Tibial artery (tissue), 4 donors: ENCODE measurements at regions not wholly inside any gene's neighbourhood (a gene's known extent, or its start where the extent isn't known, plus 50 kb on each side); places are given as distances from the start of the nearest gene placed in this dataset.

Experiments used
- DNase-seq, 2 donors: peaks; one replicate each; pipeline ENCODE4 v3.0.0-alpha.2; 2019
- H3K27ac ChIP-seq, 2 donors: fragments of 200-600 bp; sonication (generic) in 1 of 2; 1 replicate in 1 of 2; 2 replicates in 1 of 2; pipeline ENCODE4 v1.5.1; 2018 to 2019; ENCODE audit warnings: mild to moderate bottlenecking in 1 of 2
- H3K27me3 ChIP-seq, 2 donors: fragments of 200-600 bp; sonication (generic) in 1 of 2; one replicate each; pipeline versions ENCODE4 v1.5.1 to v1.6.0; 2016 to 2019
- H3K36me3 ChIP-seq, 3 donors: fragments of 200-600 bp; sonication (generic) in 2 of 3; one replicate each; pipeline ENCODE4 v1.5.1; 2016 to 2019; ENCODE audit warnings: mild to moderate bottlenecking in 2 of 3
- H3K4me1 ChIP-seq, 4 donors: fragments of 200-600 bp; sonication (generic) in 2 of 4; 1 replicate in 3 of 4; 2 replicates in 1 of 4; pipeline ENCODE4 v1.5.1; 2016 to 2019
- H3K4me3 ChIP-seq, 2 donors: fragments of 200-600 bp; sonication (generic) in 1 of 2; 1 replicate in 1 of 2; 2 replicates in 1 of 2; pipeline ENCODE4 v1.5.1; 2018 to 2019; ENCODE audit warnings: mild to moderate bottlenecking in 2 of 2
- H3K9me3 ChIP-seq, 3 donors: fragments of 200-600 bp; sonication (generic) in 1 of 3; one replicate each; pipeline ENCODE4 v1.5.1; 2016 to 2019
- CTCF ChIP-seq, 2 experiments: fragments of 200-600 bp in 1 of 2; fragments of 450-650 bp in 1 of 2; IDR thresholded peaks; one replicate each; pipeline ENCODE4 v1.5.1; 2017 to 2019; ENCODE audit warnings: antibody characterized with exemption in 2 of 2, mild to moderate bottlenecking in 1 of 2, moderate library complexity in 1 of 2
- intact Hi-C: fragments of 100-400 bp; cut with DNase I; formaldehyde crosslinking; loops from one replicate; pipeline ENCODE4 v1.15.0; 2023; ENCODE audit warnings: low total_unique reads

GRCh38 chr13:34561033-34561432 lies 381.0 kb upstream of the NBEA start:
- DNase-seq = no peak
- no peak for TF ChIP-seq CTCF (IDR thresholded peaks at IDR 0.05)
- intact Hi-C loops = no loop called here
- Histone ChIP-seq H3K27me3 (no peaks in the 10 kb centered on the region), H3K27ac (no peak overlapping the region), H3K9me3 (no peaks in the 10 kb centered on the region), H3K4me3 (no peak overlapping the region), H3K36me3 (no peaks in the 10 kb centered on the region), H3K4me1 (no peaks in the 10 kb centered on the region)

- no peak overlapping the region for H3K27ac ChIP-seq
- no peak for DNase-seq
- peaks cover 0 to 4% (median 0%) of the 10 kb centered on the region in 4 donors for H3K4me1 ChIP-seq
- no peak for TF ChIP-seq CTCF (IDR thresholded peaks at IDR 0.05)
- intact Hi-C loops = no loop called here
- no peaks in the 10 kb centered on the region for H3K27me3 ChIP-seq
- H3K9me3 ChIP-seq = no peaks in the 10 kb centered on the region
- no peak overlapping the region for H3K4me3 ChIP-seq
- no peaks in the 10 kb centered on the region for H3K36me3 ChIP-seq
These were observed 374.5 kb upstream of the NBEA start for GRCh38 chr13:34567597-34567996.

GRCh38 chr13:34570698-34571353 lies 371.2 kb upstream of the NBEA start:
- Histone ChIP-seq H3K9me3 (no peaks in the 10 kb centered on the region), H3K27me3 (no peaks in the 10 kb centered on the region), H3K36me3 (no peaks in the 10 kb centered on the region), H3K4me3 (no peak overlapping the region), H3K4me1 (peaks cover 0 to 4% (median 0%) of the 10 kb centered on the region in 4 donors), H3K27ac (no peak overlapping the region)
- DNase-seq = no peak
- intact Hi-C loops = no loop called here
- no peak for TF ChIP-seq CTCF (IDR thresholded peaks at IDR 0.05)

GRCh38 chr13:34571716-34572115 lies 370.4 kb upstream of the NBEA start:
- no peak for TF ChIP-seq CTCF (IDR thresholded peaks at IDR 0.05)
- intact Hi-C loops = no loop called here
- no peak for DNase-seq

GRCh38 chr13:34577051-34577450 lies 365.0 kb upstream of the NBEA start:
- no peak for DNase-seq
- Histone ChIP-seq H3K4me3 (no peak overlapping the region), H3K9me3 (no peaks in the 10 kb centered on the region), H3K27ac (no peak overlapping the region), H3K4me1 (no peaks in the 10 kb centered on the region), H3K27me3 (no peaks in the 10 kb centered on the region), H3K36me3 (no peaks in the 10 kb centered on the region)
- TF ChIP-seq CTCF (IDR thresholded peaks at IDR 0.05) = no peak
- intact Hi-C loops = no loop called here

More at GRCh38 chr13:34571716-34572115, 370.4 kb upstream of the NBEA start:
- no peak overlapping the region for H3K4me3 ChIP-seq
- H3K27ac ChIP-seq = no peak overlapping the region
- no peaks in the 10 kb centered on the region for H3K9me3 ChIP-seq
- H3K27me3 ChIP-seq = no peaks in the 10 kb centered on the region
- no peaks in the 10 kb centered on the region for H3K36me3 ChIP-seq
- peaks cover 0 to 4% (median 0%) of the 10 kb centered on the region in 4 donors for H3K4me1 ChIP-seq

GRCh38 chr13:34578471-34578870 lies 363.6 kb upstream of the NBEA start:
- Histone ChIP-seq H3K27me3 (no peaks in the 10 kb centered on the region), H3K36me3 (no peaks in the 10 kb centered on the region), H3K4me1 (no peaks in the 10 kb centered on the region), H3K9me3 (no peaks in the 10 kb centered on the region), H3K4me3 (no peak overlapping the region), H3K27ac (no peak overlapping the region)
- no peak for TF ChIP-seq CTCF (IDR thresholded peaks at IDR 0.05)
- DNase-seq = no peak
- intact Hi-C loops = no loop called here
